B cell (primary cell): ENCODE measurements at regions not wholly inside any gene's neighbourhood (a gene's known extent, or its start where the extent isn't known, plus 50 kb on each side); places are given as distances from the start of the nearest gene placed in this dataset.

Experiments used
- ATAC-seq: fragments of 200-7000 bp; cut with Tn5 transposase; one replicate; pipeline ENCODE4 v1.10.0; 2021; ENCODE audit warnings: low read depth, mild to moderate bottlenecking, moderate number of reproducible peaks, moderate library complexity
- CTCF ChIA-PET: fragments of 350-600 bp; sonication (Branson Sonifier 250); formaldehyde crosslinking; loops from one replicate; lab custom pipeline; 2021; ENCODE audit warnings: antibody characterized with exemption, inconsistent platforms; lab: Charles Lee
- POLR2A ChIA-PET: fragments of 350-600 bp; sonication (Branson Sonifier 250); formaldehyde crosslinking; loops from one replicate; lab custom pipeline; 2021; ENCODE audit warnings: antibody characterized with exemption; lab: Charles Lee
- DNase-seq: peaks from one replicate; pipeline ENCODE4 v3.0.0; 2013
- H2AFZ ChIP-seq: 2 replicates; pipeline ENCODE4 v1.6.1; 2012; ENCODE audit warnings: mild to moderate bottlenecking, low read depth, low read length; ENCODE audit not compliant: insufficient read depth, poor library complexity, severe bottlenecking
- H3K27ac ChIP-seq, 2 donors: 1 replicate in 1 of 2; 2 replicates in 1 of 2; pipeline ENCODE4 v1.5.1; 2012 to 2013; ENCODE audit warnings: low read length in 2 of 2, mild to moderate bottlenecking in 2 of 2, moderate library complexity in 1 of 2
- H3K27me3 ChIP-seq, 4 experiments: fragments of 200-600 bp in 1 of 4; sonication (generic) in 1 of 4; replicated peaks in 1 of 4; 1 replicate in 2 of 4; 2 replicates in 2 of 4; pipeline versions ENCODE4 v1.6.1 to v1.7.0; 2013 to 2016; ENCODE audit warnings: low read length in 3 of 4, mild to moderate bottlenecking in 2 of 4, mixed read lengths in 1 of 4, moderate library complexity in 1 of 4; ENCODE audit not compliant: insufficient read depth in 4 of 4, control insufficient read depth in 3 of 4; ENCODE audit errors: control extremely low read depth in 1 of 4
- H3K36me3 ChIP-seq, 2 experiments: replicated peaks in 1 of 2; 1 replicate in 1 of 2; 2 replicates in 1 of 2; pipeline versions ENCODE4 v1.6.1 to v1.7.1; 2013; ENCODE audit warnings: low read length in 1 of 2; ENCODE audit not compliant: insufficient read depth in 2 of 2, control insufficient read depth in 1 of 2; ENCODE audit errors: control extremely low read depth in 1 of 2, extremely low read depth in 1 of 2
- H3K4me1 ChIP-seq, 2 donors: fragments of 200-600 bp in 1 of 2; sonication (generic) in 1 of 2; 1 replicate in 1 of 2; 2 replicates in 1 of 2; pipeline versions ENCODE4 v1.5.1 to v1.6.1; 2013 to 2017; ENCODE audit warnings: low read length in 2 of 2; ENCODE audit not compliant: control insufficient read depth in 2 of 2, insufficient read depth in 2 of 2
- H3K4me2 ChIP-seq: replicated peaks from 2 replicates; pipeline ENCODE3; 2012; ENCODE audit warnings: mild to moderate bottlenecking, low read depth, low read length; ENCODE audit not compliant: poor library complexity, severe bottlenecking
- H3K4me3 ChIP-seq, 5 experiments: fragments of 200-600 bp in 1 of 5; sonication (generic) in 1 of 5; 1 replicate in 3 of 5; 2 replicates in 2 of 5; pipeline versions ENCODE4 v1.5.1 to v1.7.0; 2011 to 2016; ENCODE audit warnings: low read length in 4 of 5, mild to moderate bottlenecking in 4 of 5, low read depth in 2 of 5, control low read depth in 1 of 5, moderate library complexity in 1 of 5; ENCODE audit not compliant: insufficient read depth in 1 of 5; ENCODE audit errors: control extremely low read depth in 1 of 5, extremely low read depth in 1 of 5
- H3K79me2 ChIP-seq: fragments of 200-600 bp; sonication (generic); one replicate; pipeline ENCODE4 v1.6.0; 2016; ENCODE audit warnings: low read length; ENCODE audit not compliant: control insufficient read depth, insufficient read depth
- H3K9ac ChIP-seq: fragments of 200-600 bp; sonication (generic); 2 replicates; pipeline ENCODE4 v1.6.1; 2017; ENCODE audit warnings: mild to moderate bottlenecking, low read length, moderate library complexity
- H3K9me3 ChIP-seq, 3 donors: one replicate each; pipeline versions ENCODE4 v1.6.1 to v1.7.1; 2013; ENCODE audit warnings: low read length in 2 of 3; ENCODE audit not compliant: control insufficient read depth in 2 of 3, insufficient read depth in 1 of 3; ENCODE audit errors: control extremely low read depth in 1 of 3
- H4K20me1 ChIP-seq: 2 replicates; pipeline ENCODE4 v1.6.0; 2012; ENCODE audit warnings: mild to moderate bottlenecking, low read length; ENCODE audit not compliant: insufficient read depth, control insufficient read depth, poor library complexity, severe bottlenecking
- H3K27ac Mint-ChIP-seq: one replicate; pipeline ENCODE4 v1.8.0; 2021; ENCODE audit warnings: mixed read lengths
- H3K27me3 Mint-ChIP-seq: one replicate; pipeline ENCODE4 v1.8.0; 2021; ENCODE audit warnings: mixed read lengths
- H3K4me1 Mint-ChIP-seq: one replicate; pipeline ENCODE4 v1.8.0; 2021; ENCODE audit warnings: mixed read lengths
- H3K4me3 Mint-ChIP-seq: one replicate; pipeline ENCODE4 v1.8.0; 2021; ENCODE audit warnings: mixed read lengths
- H3K9me3 Mint-ChIP-seq: one replicate; pipeline ENCODE4 v1.8.0; 2022; ENCODE audit warnings: mixed read lengths; ENCODE audit not compliant: insufficient read depth
- EZH2 ChIP-seq: IDR thresholded peaks from 2 replicates; pipeline ENCODE4 v1.6.1; 2012; ENCODE audit warnings: borderline replicate concordance, low read depth, mild to moderate bottlenecking, moderate library complexity, low read length; ENCODE audit not compliant: insufficient read depth, poor library complexity, severe bottlenecking
- WGBS: methylation state at CpG from one replicate; pipeline ENCODE4 v1.1.5; 2013; ENCODE audit warnings: missing lambda C conversion rate; ENCODE audit not compliant: insufficient coverage; 5-methylcytosine and 5-hydroxymethylcytosine counted together
- intact Hi-C: fragments of 100-400 bp; cut with micrococcal nuclease; formaldehyde crosslinking; loops from one replicate; pipeline ENCODE4 v1.10.0; 2022
- TF ChIP-seq, protein P1 (sequence below): fragments of 200-600 bp; IDR thresholded peaks from one replicate; pipeline ENCODE4 v1.8.0; 2022; ENCODE audit warnings: antibody characterized with exemption, mild to moderate bottlenecking

DNA sequence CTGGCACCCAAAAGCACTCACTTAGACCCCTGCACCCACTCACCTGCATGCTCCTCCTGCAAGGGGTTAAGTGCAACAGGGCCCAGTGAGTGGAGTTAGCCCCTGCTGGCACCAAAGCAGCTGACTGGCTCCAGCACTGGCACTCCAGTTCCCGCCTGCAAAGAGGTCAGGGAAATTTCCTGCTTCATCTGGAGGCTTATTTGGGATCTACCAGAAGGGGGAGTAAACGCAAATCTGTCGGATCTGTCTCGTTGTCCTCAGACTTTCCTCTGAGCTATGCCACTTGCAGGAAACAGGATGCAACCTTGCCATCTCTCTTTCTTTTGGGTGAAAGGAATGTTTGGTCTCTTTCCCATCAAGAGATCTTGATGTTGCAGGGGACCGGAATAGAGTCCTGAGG is 435.6 kb downstream of the PCDH10 start:
- Histone ChIP-seq H3K9me3 (peaks cover 0 to 10% (median 0%) of the 10 kb centered on the region in 3 donors), H3K36me3 (no peaks in the 10 kb centered on the region), H3K79me2 (no peaks in the 10 kb centered on the region), H3K9ac (no peak overlapping the region), H3K27ac (no peak overlapping the region), H3K27me3 (no peaks in the 10 kb centered on the region), H2AFZ (no peak overlapping the region), H3K4me1 (no peaks in the 10 kb centered on the region), H4K20me1 (no peaks in the 10 kb centered on the region), H3K4me2 (no peak overlapping the region), H3K4me3 (no peak overlapping the region)
- intact Hi-C loops: no loop called here
- H3K27me3 Mint-ChIP-seq: no peaks in the 10 kb centered on the region
- DNase-seq (no peak), ATAC-seq (no peak)
- WGBS: 77% methylated on average over 3 of the region's 5 CpGs
- no peak overlapping the region for H3K27ac Mint-ChIP-seq
- CTCF ChIA-PET: no interaction called here
- POLR2A ChIA-PET: no interaction called here
- H3K4me3 Mint-ChIP-seq: no peak overlapping the region
- H3K4me1 Mint-ChIP-seq: no peaks in the 10 kb centered on the region
- no peak for TF ChIP-seq EZH2
- TF ChIP-seq, protein P1, sequence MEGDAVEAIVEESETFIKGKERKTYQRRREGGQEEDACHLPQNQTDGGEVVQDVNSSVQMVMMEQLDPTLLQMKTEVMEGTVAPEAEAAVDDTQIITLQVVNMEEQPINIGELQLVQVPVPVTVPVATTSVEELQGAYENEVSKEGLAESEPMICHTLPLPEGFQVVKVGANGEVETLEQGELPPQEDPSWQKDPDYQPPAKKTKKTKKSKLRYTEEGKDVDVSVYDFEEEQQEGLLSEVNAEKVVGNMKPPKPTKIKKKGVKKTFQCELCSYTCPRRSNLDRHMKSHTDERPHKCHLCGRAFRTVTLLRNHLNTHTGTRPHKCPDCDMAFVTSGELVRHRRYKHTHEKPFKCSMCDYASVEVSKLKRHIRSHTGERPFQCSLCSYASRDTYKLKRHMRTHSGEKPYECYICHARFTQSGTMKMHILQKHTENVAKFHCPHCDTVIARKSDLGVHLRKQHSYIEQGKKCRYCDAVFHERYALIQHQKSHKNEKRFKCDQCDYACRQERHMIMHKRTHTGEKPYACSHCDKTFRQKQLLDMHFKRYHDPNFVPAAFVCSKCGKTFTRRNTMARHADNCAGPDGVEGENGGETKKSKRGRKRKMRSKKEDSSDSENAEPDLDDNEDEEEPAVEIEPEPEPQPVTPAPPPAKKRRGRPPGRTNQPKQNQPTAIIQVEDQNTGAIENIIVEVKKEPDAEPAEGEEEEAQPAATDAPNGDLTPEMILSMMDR: no peak
- no peaks in the 10 kb centered on the region for H3K9me3 Mint-ChIP-seq

DNA sequence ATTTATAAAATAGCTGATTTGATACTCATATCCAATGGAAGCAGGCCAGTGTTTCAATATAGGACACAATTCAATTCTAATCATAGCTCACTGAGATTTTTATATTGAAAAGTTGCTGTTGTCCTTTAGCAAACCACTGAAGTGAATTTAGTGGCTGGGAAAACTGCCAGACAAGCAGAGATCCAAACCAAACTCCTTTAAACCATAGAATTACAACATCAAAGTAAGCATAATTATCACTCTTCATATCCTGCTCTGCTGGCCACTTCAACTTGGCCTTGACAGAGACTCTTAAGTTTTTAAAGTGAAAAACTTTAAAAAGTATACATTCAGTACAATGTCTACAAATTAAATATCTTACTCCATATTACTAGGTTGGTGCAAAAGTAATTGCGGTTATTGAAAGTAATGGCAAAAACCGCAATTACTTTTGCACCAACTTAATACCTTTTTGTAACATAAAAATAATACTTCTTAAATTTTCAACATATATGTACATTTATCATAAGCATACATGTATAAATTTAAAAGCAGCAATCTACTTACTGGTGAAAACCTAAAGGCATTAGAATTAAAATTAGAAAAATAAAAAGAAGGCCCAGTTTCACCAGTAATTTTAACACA is 433.0 kb downstream of the PCDH10 start:
- no CpG with 5 or more reads among the region's 2 CpGs for WGBS
- Histone ChIP-seq H3K27me3 (no peaks in the 10 kb centered on the region), H3K79me2 (no peaks in the 10 kb centered on the region), H2AFZ (no peak overlapping the region), H3K4me1 (no peaks in the 10 kb centered on the region), H3K36me3 (no peaks in the 10 kb centered on the region), H3K4me3 (no peak overlapping the region), H3K27ac (no peak overlapping the region), H3K9ac (no peak overlapping the region), H3K4me2 (no peak overlapping the region), H4K20me1 (no peaks in the 10 kb centered on the region), H3K9me3 (peaks cover 0 to 6% (median 0%) of the 10 kb centered on the region in 3 donors)
- no peak overlapping the region for H3K27ac Mint-ChIP-seq
- H3K4me1 Mint-ChIP-seq: no peaks in the 10 kb centered on the region
- intact Hi-C loops: no loop called here
- ATAC-seq: no peak
- H3K9me3 Mint-ChIP-seq: no peaks in the 10 kb centered on the region
- no peaks in the 10 kb centered on the region for H3K27me3 Mint-ChIP-seq
- H3K4me3 Mint-ChIP-seq: no peak overlapping the region
- ChIA-PET POLR2A (no interaction called here), CTCF (no interaction called here)
- TF ChIP-seq, protein P1: no peak
- TF ChIP-seq EZH2: no peak
- DNase-seq: no peak
